SU-DHL-6 (cell line): ENCODE measurements at regions not wholly inside any gene's neighbourhood (a gene's known extent, or its start where the extent isn't known, plus 50 kb on each side); places are given as distances from the start of the nearest gene placed in this dataset.

ENCODE experiments used
- H2AFZ ChIP-seq: fragments of 200-600 bp; sonication (generic); 2 replicates; pipeline ENCODE4 v1.6.1; 2014; ENCODE audit warnings: low read depth, mild to moderate bottlenecking, moderate library complexity, mixed read lengths, antibody characterized with exemption, low read length; ENCODE audit not compliant: severe bottlenecking
- H3F3A ChIP-seq: fragments of 200-600 bp; shearing (Covaris generic); 2 replicates; pipeline ENCODE4 v1.6.0; 2016; ENCODE audit warnings: antibody characterized with exemption, mild to moderate bottlenecking; ENCODE audit not compliant: insufficient read depth
- H3K27ac ChIP-seq: fragments of 200-600 bp; sonication (generic); 2 replicates; pipeline ENCODE4 v1.5.1; 2016; ENCODE audit warnings: low read depth, mild to moderate bottlenecking, low read length, moderate library complexity, mixed read lengths
- H3K27me3 ChIP-seq: fragments of 200-600 bp; sonication (generic), shearing (Covaris generic); 2 replicates; pipeline ENCODE4 v1.6.0; 2014; ENCODE audit warnings: mild to moderate bottlenecking, low read length
- H3K36me3 ChIP-seq: fragments of 200-600 bp; sonication (generic); 2 replicates; pipeline ENCODE4 v1.6.1; 2014; ENCODE audit warnings: mild to moderate bottlenecking, low read length, mixed read lengths
- H3K4me2 ChIP-seq: fragments of 300-600, 200-600 bp; shearing (Covaris generic), sonication (generic); 2 replicates; pipeline ENCODE4 v1.6.0; 2014; ENCODE audit warnings: low read length, low read depth, mild to moderate bottlenecking; ENCODE audit not compliant: poor library complexity, severe bottlenecking
- H3K4me3 ChIP-seq: fragments of 200-600 bp; sonication (generic); 2 replicates; pipeline ENCODE4 v1.5.1; 2014; ENCODE audit warnings: antibody characterized with exemption, low read length, mild to moderate bottlenecking, mixed read lengths; ENCODE audit not compliant: insufficient read depth, poor library complexity, severe bottlenecking
- H3K79me2 ChIP-seq: fragments of 200-600 bp; sonication (generic); 2 replicates; pipeline ENCODE4 v1.6.1; 2014; ENCODE audit warnings: mild to moderate bottlenecking, low read length, moderate library complexity; ENCODE audit not compliant: insufficient read depth
- H3K9ac ChIP-seq: fragments of 200-600 bp; sonication (generic); 2 replicates; pipeline ENCODE4 v1.7.0; 2014; ENCODE audit warnings: mild to moderate bottlenecking, low read length
- H3K9me2 ChIP-seq: fragments of 200-600 bp; sonication (generic); replicated peaks from 2 replicates; pipeline ENCODE4 v1.6.1; 2014; ENCODE audit warnings: low read length; ENCODE audit not compliant: insufficient read depth
- H3K9me3 ChIP-seq: fragments of 200-600 bp; sonication (generic); 2 replicates; pipeline ENCODE4 v1.6.1; 2014; ENCODE audit warnings: low read length, mixed read lengths; ENCODE audit not compliant: insufficient read depth
- H4K20me1 ChIP-seq: fragments of 200-600 bp; sonication (generic); 2 replicates; pipeline ENCODE4 v1.6.1; 2014; ENCODE audit warnings: low read depth, mild to moderate bottlenecking, antibody characterized with exemption, low read length, moderate library complexity, mixed read lengths
- CTCF ChIP-seq: fragments of 200-600 bp; sonication (generic); IDR thresholded peaks from one replicate; pipeline ENCODE4 v1.5.1; 2017; ENCODE audit warnings: antibody characterized with exemption, mild to moderate bottlenecking, low read length, moderate library complexity; ENCODE audit not compliant: insufficient read depth, poor library complexity, severe bottlenecking
- EZH2phosphoT487 ChIP-seq: fragments of 200-600 bp; sonication (generic), shearing (Covaris generic); conservative IDR thresholded peaks from 2 replicates; pipeline ENCODE4 v1.6.1; 2018; ENCODE audit warnings: mild to moderate bottlenecking, antibody characterized with exemption, low read length, moderate library complexity, mixed read lengths

- Histone ChIP-seq H3K27ac (no peak overlapping the region), H3K4me2 (no peak overlapping the region), H2AFZ (no peak overlapping the region), H3K4me3 (no peak overlapping the region), H3K36me3 (no peaks in the 10 kb centered on the region), H3K27me3 (no peaks in the 10 kb centered on the region), H3K9me3 (no peaks in the 10 kb centered on the region; the same call in 1 of the 2 replicates), H3K9ac (no peak overlapping the region), H3F3A (peaks cover 10% of the 10 kb centered on the region), H4K20me1 (no peaks in the 10 kb centered on the region), H3K9me2 (no peaks in the 10 kb centered on the region), H3K79me2 (no peaks in the 10 kb centered on the region)
- no peak for TF ChIP-seq EZH2phosphoT487
Observed at GRCh38 chr5:173831196-173831914, 56.8 kb upstream of the CPEB4 start.

GRCh38 chr5:173832386-173832785, 55.8 kb upstream of the CPEB4 start:
- Histone ChIP-seq H3K79me2 (no peaks in the 10 kb centered on the region), H2AFZ (no peak overlapping the region), H3K9me3 (no peaks in the 10 kb centered on the region; the same call in 1 of the 2 replicates), H3K9me2 (no peaks in the 10 kb centered on the region), H3K4me3 (no peak overlapping the region), H3K4me2 (no peak overlapping the region), H3K27ac (no peak overlapping the region), H3K27me3 (no peaks in the 10 kb centered on the region), H3F3A (no peaks in the 10 kb centered on the region), H3K36me3 (no peaks in the 10 kb centered on the region), H3K9ac (no peak overlapping the region), H4K20me1 (no peaks in the 10 kb centered on the region)
- TF ChIP-seq CTCF (no peak), EZH2phosphoT487 (no peak)

GRCh38 chr5:173833196-173833985, 54.8 kb upstream of the CPEB4 start:
- H3K79me2 ChIP-seq: no peaks in the 10 kb centered on the region

More at GRCh38 chr5:173833196-173833985, 54.8 kb upstream of the CPEB4 start:
- no peaks in the 10 kb centered on the region for H3F3A ChIP-seq
- no peak overlapping the region for H3K4me2 ChIP-seq
- no peak overlapping the region for H3K4me3 ChIP-seq
- no peaks in the 10 kb centered on the region for H3K36me3 ChIP-seq
- H4K20me1 ChIP-seq: no peaks in the 10 kb centered on the region
- no peak overlapping the region for H3K9ac ChIP-seq
- no peaks in the 10 kb centered on the region; the same call in 1 of the 2 replicates for H3K9me3 ChIP-seq
- no peaks in the 10 kb centered on the region for H3K9me2 ChIP-seq
- no peaks in the 10 kb centered on the region for H3K27me3 ChIP-seq
- no peak overlapping the region for H2AFZ ChIP-seq
- no peak overlapping the region for H3K27ac ChIP-seq
- TF ChIP-seq EZH2phosphoT487 (no peak), CTCF (no peak)
